Neural cell (in vitro differentiated cells): ENCODE measurements at regions not wholly inside any gene's neighbourhood (a gene's known extent, or its start where the extent isn't known, plus 50 kb on each side); places are given as distances from the start of the nearest gene placed in this dataset.
"Not testable (repeated sequence)": the region's sequence is repeated elsewhere in the genome, so short reads cannot be mapped to it uniquely, and the experiment has no call there.

Experiments used
- EP300 ChIP-seq: fragments of 450-650 bp; conservative IDR thresholded peaks from 2 replicates; pipeline ENCODE4 v1.6.1; 2014; ENCODE audit warnings: antibody characterized with exemption, mild to moderate bottlenecking, moderate library complexity; ENCODE audit not compliant: poor library complexity, severe bottlenecking
- EZH2 ChIP-seq: fragments of 200-600, 300-800 bp; shearing (Covaris generic), sonication (generic); IDR thresholded peaks from 2 replicates; pipeline ENCODE4 v1.6.1; 2014; ENCODE audit warnings: antibody characterized with exemption, low read length, borderline replicate concordance, mild to moderate bottlenecking; ENCODE audit not compliant: insufficient read depth, poor library complexity, severe bottlenecking
- POLR2AphosphoS5 ChIP-seq: IDR thresholded peaks from 2 replicates; pipeline ENCODE4 v1.6.1; 2012
- REST ChIP-seq: IDR thresholded peaks from 2 replicates; pipeline ENCODE4 v1.6.1; 2012; ENCODE audit warnings: borderline replicate concordance
- SMC3 ChIP-seq: fragments of 450-650 bp; conservative IDR thresholded peaks from 2 replicates; pipeline ENCODE4 v1.6.1; 2014; ENCODE audit warnings: antibody characterized with exemption, mild to moderate bottlenecking, moderate library complexity; ENCODE audit not compliant: poor library complexity
- TAF1 ChIP-seq: IDR thresholded peaks from 2 replicates; pipeline ENCODE4 v1.6.1; 2012; ENCODE audit warnings: low read depth
- TF ChIP-seq, protein P1 (sequence below): fragments of 450-650 bp; IDR thresholded peaks from 2 replicates; pipeline ENCODE4 v1.5.1; 2014; ENCODE audit warnings: antibody characterized with exemption, mild to moderate bottlenecking, moderate library complexity; ENCODE audit not compliant: poor library complexity, severe bottlenecking

DNA sequence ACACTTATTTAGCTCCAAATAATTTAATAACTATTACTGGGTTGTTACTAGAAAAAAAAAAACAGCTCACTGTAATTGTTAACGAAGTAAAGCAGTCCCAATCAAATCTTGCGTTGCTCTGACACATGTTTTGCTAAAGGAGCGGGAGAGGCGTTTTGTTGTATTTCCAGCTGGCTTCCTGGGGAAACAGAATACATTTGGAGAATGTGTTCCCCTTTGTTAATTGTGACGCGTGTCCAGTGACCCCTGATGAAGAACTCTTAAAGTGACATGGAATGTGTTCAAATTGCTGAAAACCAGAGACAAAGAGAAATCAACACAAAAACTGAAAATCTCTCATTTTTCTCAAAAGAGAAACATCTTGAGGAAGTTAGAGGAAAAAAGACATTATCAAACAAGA, 1690.6 kb downstream of the SPATA31A7 start:
- TF ChIP-seq, protein P1, sequence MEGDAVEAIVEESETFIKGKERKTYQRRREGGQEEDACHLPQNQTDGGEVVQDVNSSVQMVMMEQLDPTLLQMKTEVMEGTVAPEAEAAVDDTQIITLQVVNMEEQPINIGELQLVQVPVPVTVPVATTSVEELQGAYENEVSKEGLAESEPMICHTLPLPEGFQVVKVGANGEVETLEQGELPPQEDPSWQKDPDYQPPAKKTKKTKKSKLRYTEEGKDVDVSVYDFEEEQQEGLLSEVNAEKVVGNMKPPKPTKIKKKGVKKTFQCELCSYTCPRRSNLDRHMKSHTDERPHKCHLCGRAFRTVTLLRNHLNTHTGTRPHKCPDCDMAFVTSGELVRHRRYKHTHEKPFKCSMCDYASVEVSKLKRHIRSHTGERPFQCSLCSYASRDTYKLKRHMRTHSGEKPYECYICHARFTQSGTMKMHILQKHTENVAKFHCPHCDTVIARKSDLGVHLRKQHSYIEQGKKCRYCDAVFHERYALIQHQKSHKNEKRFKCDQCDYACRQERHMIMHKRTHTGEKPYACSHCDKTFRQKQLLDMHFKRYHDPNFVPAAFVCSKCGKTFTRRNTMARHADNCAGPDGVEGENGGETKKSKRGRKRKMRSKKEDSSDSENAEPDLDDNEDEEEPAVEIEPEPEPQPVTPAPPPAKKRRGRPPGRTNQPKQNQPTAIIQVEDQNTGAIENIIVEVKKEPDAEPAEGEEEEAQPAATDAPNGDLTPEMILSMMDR, result not testable (repeated sequence)
- TF ChIP-seq TAF1, EP300, POLR2AphosphoS5, EZH2, REST, SMC3: not testable (repeated sequence)
